ENCODE measurements at regions not wholly inside any gene's neighbourhood (a gene's known extent, or its start where the extent isn't known, plus 50 kb on each side); places are given as distances from the start of the nearest gene placed in this dataset.
"Not testable (repeated sequence)": the region's sequence is repeated elsewhere in the genome, so short reads cannot be mapped to it uniquely, and the experiment has no call there.

DNA sequence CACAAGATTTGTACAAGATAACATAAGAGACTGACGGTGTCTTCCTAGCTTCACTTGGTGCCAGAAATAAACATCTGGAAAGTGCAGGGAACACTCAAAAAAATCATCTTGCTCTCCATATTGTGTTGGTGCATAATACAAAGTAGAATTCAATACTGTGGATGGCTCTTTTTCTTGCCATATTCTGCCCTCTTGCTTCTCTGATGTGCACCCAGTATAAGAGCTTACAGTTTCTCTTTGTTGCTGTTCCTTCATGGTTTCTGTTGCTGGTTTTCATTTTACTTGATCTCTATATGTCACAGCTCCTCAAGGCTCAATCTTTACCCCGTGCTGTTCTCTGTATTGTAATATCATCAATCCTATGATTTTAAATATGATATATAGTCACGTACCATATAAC, 528.5 kb upstream of the ZP4 start:
- no peak for DNase-seq

DNA sequence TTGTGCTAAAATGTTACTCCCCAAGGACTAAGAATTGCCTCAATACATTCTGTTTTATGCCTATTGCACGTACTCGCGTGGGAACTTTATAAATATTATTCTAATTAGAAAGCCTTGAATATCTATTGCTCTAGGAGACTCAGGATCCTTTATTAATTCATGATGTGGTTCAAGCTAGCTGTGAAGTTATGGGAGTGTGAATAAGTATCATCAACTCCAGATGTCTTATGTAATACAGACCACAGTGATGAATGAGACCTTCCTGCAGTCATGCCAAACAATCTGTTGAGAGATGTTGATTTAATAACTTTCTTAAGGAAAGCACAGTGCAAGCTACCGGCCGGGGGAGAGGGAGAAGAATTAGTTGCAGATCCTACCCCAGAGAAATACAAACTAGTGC, 519.2 kb upstream of the ZP4 start:
- no peak for DNase-seq

DNA sequence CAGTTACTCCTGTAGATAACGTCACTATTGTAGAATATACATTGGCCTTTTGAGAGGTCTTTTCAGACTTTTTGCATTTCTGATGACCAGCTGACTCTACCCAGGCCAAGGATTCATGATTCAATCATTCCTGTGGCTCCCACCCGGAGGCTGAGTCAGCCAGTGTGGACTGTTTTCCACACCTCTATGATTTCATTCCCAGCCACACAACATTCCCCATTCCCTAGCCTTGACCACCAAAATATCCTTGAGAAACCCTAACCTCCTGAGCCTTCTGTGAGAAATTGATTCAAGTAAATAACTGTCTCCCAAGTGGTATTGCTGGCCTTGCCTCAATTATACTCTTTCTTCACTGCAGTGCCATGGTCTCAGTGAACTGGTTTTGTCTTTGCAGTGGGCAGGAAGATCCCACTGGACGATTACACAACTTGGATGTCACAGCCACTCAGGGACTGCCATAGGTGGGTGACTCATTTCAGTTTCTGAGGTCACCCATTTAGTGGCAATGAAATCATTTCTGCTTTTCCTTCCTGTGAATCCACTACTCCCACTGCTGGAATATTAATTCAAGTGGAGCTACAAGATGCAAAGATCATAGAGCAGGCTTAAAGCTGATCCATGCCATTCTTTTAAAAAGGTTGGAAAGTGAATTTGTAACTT, 518.6 kb upstream of the ZP4 start:
- no peak for DNase-seq

DNA sequence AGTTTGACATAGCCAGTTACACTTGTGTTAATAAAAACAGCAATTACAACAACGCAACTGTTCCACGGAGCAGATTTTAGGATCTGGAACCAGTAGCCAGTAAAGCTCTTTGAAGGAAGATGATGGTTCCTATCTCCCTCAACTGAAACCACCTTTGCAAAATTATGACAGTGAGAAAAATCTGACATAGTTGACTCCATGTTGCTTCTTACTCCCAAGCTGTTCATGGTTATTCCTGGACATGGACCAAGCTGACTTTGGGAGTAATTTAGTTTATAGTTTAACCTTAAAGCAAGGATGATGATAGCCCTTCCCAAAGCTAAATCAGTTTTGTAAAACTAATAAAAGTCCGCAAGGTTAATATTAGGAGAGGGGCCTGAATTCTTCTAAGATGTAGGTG, 518.0 kb upstream of the ZP4 start:
- no peak for DNase-seq

DNA sequence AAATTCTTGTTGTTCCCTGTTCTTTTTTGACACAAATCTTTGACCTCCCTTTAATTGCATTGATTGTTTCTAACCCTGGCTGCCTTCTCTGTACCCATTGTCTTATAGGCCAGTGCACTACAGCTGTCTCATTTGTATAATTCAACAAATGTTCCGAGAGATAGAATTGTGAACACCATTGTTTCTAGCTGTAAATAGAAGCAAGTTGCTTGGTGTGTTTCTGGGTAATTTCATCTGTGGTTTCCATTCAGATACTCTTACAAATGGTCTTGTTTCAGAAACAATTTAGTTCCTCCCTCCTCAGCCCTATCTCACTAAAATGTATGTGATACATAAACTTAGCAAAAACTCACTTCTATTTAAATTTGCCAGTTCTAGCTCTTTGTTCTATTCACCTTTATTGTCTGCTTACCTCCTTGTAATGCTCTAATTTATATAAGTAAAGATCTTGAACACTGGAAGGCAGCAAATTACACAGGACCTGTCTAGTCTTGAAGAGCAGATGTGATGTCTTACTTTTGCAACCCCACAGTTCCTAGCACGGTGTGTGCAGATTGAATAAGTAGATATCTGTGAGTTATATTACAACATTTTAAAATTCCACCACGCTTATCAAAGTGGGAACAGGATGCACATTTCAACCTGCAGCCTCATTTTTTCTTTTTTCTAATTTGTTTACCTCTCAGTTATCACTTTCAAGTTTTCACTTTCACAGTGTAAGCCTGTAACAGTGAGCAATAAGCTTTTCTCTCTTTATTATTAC, 515.6 kb upstream of the ZP4 start:
- DNase-seq: no peak

DNA sequence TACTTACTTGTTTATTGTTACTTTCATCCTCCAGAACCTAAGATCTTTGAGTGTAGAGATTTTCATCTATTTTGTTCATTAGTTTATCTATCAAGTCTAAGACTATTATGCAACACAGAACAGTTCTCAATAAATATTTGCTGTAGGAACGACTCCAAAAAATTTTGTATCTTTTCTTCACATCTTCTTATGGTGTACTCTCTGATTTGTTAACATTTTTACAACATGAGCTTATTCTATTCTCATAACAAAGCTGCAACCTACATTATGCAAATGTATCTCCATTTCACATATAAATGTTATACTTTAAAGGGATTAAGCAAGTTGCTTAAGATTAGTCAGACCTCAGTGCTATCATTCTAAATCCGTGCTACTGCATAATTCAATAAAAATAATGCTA, 514.2 kb upstream of the ZP4 start:
- DNase-seq: no peak

DNA sequence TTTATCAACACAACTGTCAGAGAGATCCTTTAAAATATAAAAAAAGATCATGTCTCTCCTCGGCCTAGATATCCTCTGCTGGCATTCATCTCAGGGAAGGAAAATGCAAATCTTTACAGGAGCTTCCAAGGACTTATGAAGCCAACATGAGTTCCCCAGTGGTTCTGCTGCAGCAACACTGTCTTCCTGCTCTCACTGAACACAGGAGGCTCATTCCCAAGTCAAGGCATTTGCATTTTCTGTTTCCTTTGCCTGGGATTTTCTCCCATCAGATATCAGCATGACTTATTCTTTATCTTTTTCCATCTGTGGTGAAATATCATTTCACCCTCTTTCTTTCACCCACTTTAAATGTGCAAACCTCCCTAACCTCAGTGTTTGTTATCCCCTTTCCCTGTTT, 513.8 kb upstream of the ZP4 start:
- DNase-seq: no peak

DNA sequence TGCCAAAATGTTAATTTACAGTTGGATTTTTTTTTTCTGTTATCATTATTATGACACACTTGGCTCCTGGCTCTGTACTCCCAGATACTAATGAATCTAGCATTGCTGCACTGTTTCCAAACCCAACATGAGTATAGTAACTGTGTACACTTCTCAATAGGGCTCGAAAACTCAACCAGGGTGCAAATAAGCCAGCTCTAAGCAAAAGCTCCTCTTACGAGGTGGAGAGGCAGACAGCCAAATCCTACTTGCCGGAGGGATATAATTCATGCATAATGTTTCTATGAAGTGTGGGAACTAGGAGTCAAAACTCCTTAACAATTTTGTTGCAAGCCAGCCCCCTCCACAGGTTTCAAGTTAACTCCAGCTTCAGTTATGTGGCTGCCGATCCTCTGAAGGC, 510.4 kb upstream of the ZP4 start:
- no peak for DNase-seq

DNA sequence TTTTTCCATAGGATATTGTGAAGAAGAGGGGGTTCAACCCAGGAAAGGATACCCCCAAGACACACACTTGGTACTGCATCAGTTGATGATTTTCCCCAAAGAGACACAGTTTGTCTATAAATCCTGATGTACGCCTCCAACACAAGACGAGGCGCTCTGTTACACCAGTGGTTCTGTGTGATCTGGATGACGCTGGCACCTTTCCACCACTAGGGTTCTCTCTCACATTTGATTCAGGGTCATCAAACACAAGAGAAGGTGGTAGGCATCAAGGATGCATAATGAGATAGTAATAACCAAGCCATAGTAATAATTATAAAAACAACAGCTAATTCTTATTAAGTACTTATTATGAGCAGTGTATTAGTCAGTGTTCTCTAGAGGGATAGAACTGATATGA, 508.8 kb upstream of the ZP4 start:
- DNase-seq: no peak

DNA sequence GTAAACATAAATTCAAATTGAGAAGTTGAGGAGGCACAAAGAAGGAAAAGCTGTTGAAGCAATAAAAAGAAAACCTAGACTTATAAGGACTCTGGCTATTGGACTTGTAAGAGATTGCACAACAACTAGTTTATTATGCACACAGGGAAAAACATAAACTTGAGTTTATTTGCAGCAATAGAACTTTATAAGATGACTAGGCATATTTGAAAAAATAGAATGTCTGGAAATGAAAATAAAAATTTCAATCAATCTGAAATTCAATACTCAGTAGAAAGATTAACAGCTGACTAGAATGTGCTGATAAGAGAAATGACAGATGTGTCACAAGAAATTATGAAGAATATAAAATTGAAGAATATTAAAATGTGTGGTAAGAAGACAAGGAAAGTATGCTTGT, 505.4 kb upstream of the ZP4 start:
- no peak for DNase-seq

DNA sequence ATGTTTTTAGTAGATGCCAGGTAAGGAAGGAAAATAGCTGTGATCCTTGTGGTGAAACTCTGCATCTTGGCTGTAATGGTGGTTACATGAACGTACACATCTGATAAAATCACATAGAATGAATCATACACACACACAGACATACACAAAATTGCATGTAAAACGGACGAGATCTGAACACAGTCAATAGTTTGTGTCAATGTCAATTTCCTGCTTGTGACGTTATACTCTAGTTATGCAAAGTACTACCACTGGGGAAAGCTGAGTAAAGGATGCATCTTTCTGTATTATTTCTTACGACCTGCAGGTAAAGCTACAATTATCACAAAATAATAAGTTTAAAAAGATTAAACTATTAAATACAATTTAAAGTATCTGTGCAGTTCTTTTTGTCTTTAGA, 493.7 kb upstream of the ZP4 start:
- no peak for DNase-seq

DNA sequence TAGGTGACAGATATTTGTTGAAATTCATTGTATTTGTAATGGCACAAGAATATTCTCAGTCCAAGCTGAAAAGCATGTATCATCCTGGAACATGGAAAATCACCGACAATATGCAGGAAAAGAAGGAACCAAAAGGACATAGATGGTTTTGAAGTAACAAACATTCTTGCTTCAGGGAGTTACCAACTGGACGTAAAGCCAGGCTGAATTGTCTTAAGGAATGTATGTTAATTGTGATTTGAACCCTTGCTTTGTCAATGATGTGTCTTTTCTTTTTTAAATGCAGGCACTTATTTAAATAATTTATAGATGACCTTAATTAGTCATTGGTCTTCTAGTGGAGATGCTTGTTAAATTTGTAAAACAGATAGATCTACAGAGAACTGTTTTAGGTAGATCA, 489.4 kb upstream of the ZP4 start:
- DNase-seq: no peak

DNA sequence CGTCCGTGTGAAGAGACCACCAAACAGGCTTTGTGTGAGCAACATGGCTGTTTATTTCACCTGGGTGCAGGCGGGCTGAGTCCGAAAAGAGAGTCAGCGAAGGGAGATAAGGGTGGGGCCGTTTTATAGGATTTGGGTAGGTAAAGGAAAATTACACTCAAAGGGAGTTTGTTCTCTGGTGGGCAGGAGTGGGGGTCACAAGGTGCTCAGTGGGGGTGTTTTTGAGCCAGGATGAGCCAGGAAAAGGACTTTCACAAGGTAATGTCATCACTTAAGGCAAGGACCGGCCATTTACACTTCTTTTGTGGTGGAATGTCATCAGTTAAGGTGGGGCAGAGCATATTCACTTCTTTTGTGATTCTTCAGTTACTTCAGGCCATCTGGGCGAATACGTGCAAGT, 488.7 kb upstream of the ZP4 start:
- not testable (repeated sequence) for DNase-seq

DNA sequence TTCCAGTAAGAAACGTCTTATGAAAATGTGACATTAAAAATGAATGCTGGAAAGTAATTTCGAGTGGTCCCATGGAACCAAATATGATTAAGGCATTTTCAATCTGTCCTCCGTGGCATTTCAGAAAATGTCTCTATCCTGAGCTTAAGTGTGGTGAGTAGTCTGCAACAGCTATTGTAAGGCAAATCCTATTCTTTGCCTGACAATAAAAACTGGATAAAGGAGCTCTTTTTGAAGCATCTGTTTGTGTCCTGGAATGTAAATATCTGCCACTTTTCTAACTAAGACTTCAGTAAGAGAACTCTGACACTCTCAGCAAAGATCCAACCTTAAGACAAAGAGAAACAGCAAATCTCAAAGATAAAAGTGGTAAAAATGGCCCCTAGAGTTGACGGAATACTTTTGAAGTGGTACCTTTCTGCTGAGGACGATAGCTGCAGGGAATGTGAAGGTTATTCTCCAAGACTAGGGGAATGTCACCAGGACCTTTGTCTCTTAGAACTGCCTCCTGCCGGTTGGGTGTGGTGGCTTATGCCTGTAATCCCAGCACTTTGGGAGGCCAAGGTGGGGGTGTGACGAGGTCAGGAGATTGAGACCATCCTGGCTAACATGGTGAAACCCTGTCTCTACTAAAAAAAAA, 486.7 kb upstream of the ZP4 start:
- DNase-seq: no peak

DNA sequence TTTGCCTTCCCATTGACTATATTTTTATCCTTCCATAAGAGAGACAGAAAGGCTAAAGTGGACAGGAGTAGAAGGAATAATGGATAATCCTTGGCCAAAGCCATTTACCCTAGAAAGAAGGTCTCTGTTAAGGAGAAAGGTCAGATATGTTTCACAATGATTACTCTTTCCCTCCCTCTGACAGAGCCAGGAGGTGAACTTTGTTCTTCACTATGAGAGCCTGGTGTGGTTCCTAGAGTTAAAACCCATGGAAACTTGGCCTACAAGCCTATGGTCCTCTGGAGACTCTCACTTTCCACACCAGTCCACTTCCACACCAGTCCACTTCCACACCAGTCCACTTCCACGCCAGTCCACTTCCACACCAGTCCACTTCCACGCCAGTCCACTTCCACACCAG, 479.9 kb upstream of the ZP4 start:
- DNase-seq: no peak

DNA sequence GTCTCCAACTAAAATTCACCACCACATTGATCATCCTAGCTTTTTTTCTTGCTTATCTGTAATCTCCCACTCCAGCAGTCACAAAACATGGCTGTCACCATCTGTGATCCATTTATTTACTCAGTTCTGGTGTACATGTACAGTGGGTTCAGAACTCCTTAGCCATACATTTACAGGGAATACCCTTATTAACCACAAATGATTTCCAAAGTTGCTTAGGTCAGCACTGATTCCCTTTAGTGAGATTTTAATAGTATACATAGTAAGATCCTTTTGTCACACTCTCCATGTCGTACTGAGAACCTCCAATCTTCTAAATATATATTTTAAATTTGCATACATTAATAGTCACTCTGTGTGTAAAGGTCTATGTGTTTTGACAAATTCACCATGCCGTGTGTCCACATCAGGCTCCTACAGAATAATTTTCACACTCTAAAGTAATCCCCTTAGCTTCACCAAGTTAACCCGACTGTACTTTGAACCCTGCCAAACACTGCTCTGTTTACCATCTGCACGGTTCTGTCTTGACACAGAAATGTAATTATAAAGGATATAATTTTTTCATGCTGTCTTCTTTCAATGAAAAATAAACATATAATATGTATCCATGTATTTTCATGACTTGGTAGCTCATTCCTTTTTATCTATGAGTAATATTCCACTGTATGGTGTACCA, 473.6 kb upstream of the ZP4 start:
- DNase-seq: no peak

DNA sequence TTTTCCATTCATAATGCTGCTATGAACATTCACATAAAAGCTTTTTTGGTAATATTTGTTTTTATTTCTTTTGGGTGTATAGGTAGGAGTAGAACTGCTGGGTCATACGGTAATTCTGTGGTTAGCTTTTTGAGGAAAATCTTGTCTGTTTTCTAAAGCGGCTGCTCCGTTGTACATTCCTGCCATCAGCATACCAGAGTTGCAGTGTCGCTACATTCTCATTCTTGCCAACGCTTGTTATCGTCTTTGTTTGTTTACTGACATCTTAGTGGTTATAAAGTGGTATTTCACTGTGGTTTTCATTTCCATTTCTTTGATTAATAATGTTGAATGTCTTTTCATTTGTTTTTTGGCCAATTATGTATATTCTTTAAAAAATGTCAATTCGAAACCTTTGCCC, 469.8 kb upstream of the ZP4 start:
- DNase-seq: no peak

DNA sequence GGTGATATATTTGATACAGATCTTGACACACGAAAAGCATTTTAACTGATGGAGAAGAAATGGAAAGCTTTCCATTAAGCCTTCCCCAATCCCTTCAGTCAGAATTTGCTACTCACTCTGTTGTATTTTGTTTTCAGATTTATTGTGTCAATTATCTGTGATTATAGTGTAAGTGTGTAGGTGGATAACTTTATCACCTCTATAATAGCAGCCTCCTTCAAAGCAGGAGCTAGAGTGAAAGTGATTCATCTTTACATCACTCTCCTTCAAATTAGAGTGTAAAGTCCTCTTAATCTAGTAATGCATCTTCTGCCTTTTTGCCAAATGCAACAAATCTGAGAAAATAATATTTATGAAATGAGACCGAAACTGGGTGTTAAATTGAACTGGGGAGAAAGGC, 459.7 kb upstream of the ZP4 start:
- DNase-seq: no peak

DNA sequence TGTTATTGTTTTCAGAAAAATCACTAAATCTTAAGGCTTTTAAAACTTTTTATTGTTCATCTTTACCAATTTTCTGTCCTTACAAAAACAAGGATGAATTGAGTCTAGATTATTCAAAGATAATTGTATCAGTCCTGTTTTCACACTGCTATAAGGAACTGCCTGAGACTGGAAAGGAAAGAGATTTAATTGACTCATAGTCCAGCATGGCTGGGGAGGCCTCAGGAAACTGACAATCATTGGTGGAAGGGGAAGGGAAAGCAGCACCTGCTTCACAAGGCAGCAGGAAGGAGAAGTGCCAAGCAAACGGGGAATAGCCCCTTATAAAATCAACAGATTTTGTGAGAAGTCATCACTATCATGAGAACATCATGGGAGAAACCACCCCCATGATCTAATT, 455.6 kb upstream of the ZP4 start:
- no peak for DNase-seq

DNA sequence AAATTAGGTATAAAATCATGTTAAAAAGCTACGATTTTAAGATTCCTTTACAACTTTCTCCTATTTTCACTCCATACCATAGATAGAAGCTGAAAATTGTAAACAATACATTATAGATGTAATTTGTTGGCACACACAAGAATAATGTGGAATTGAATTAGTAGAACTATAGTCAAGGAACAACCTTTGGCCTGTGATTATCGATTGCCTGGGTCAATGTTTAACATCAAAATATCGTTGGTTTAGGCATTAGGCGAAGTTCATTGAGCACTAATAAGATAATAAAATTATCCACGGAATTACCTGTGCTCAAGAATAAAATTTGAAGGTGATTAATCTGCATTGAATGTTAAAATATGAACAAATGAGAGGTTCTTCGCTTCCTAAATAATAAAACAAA, 455.1 kb upstream of the ZP4 start:
- no peak for DNase-seq

DNA sequence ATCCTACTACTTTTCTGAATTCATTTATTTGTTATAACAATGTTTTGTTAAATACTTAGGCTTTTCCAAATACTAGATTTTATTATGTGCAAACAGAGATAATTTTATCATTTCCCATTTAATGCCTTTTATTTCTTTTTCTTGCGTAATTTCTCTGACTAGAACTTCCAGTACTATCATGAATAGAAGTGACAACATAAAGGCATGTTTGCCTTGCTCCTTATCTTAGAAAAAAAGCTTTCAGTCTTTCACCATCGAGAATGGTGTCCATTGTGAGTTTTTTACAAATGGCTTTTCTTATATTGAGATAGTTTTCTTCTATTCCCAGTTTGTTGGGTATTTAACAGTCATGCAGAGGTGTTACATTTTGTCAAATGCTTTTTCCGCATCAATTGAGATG, 453.1 kb upstream of the ZP4 start:
- DNase-seq: no peak

DNA sequence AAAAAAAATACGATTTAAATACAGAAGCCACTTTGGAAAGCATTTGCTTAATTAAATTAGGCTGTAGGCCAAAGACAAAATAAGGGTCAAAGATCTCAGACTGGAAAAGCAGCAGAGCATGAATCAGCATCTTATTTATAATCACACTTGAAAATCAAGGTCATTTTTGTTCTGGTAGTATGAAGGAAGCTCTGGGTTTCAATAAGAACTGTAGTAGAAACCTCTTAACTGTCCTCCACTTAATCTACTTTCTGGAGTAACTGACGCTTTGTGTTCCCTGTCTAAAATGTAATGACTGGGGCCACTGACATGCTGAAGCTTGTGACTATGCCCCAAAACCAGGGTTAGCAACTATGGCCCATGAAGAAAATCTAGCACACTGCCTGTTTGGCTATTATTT, 450.7 kb upstream of the ZP4 start:
- no peak for DNase-seq

DNA sequence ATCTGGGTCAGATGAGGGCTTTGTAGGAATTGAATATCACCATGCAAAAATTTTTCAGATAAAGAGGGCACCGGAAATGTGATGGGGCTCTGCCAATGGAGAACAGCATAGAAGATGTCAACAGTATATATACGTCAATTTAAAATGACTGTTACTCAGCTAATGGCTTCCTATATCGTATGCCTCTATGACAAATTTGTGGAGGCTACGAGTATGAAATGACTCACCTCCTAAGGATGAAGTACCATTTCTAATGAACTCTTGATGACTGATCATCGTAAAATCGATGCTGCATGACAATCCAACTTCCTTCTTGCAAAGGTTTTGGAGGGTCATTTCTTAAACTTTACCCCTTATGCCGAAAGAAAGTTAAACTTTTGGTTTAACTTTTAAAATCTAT, 450.3 kb upstream of the ZP4 start:
- no peak for DNase-seq

DNA sequence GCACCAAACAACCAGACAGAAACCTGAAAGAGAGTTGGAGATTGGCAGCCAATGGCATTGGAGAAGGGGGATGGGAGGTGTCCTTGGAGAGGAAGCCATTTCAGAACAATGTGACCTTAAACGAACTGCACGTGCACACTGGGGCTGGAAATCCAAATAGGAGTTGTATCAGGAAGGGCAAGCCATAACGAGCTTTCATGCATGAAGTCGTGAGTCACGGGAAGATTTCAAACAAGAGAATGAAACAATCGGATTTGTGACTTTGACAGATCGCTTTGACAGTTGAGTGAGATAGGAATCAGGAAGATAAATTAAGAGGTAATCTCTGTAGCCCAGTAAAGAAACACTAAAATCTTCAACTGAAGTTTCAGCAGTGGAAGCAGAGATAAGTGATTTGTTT, 445.8 kb upstream of the ZP4 start:
- DNase-seq: no peak

Measured in SHP77 treated with DMSO at 0.1 percent for 48 hours (cell line).